ENCODE measurements at regions not wholly inside any gene's neighbourhood (a gene's known extent, or its start where the extent isn't known, plus 50 kb on each side); places are given as distances from the start of the nearest gene placed in this dataset.
"Not testable (repeated sequence)": the region's sequence is repeated elsewhere in the genome, so short reads cannot be mapped to it uniquely, and the experiment has no call there.

- Mint-ChIP-seq H3K4me1 (ENCODE audit: unreplicated experiment) (no peaks in the 10 kb centered on the region), H3K27me3 (ENCODE audit: unreplicated experiment) (peaks cover 7% of the 10 kb centered on the region), H3K4me3 (ENCODE audit: unreplicated experiment) (no peak overlapping the region), H3K9me3 (ENCODE audit: unreplicated experiment) (no peaks in the 10 kb centered on the region), H3K27ac (ENCODE audit: unreplicated experiment) (no peak overlapping the region), H3K36me3 (ENCODE audit: unreplicated experiment) (no peaks in the 10 kb centered on the region)
- TF ChIP-seq, protein P1, sequence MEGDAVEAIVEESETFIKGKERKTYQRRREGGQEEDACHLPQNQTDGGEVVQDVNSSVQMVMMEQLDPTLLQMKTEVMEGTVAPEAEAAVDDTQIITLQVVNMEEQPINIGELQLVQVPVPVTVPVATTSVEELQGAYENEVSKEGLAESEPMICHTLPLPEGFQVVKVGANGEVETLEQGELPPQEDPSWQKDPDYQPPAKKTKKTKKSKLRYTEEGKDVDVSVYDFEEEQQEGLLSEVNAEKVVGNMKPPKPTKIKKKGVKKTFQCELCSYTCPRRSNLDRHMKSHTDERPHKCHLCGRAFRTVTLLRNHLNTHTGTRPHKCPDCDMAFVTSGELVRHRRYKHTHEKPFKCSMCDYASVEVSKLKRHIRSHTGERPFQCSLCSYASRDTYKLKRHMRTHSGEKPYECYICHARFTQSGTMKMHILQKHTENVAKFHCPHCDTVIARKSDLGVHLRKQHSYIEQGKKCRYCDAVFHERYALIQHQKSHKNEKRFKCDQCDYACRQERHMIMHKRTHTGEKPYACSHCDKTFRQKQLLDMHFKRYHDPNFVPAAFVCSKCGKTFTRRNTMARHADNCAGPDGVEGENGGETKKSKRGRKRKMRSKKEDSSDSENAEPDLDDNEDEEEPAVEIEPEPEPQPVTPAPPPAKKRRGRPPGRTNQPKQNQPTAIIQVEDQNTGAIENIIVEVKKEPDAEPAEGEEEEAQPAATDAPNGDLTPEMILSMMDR (IDR thresholded peaks at IDR 0.05) = no peak
- DNase-seq (ENCODE audit: extremely low spot score, unreplicated experiment) = no peak
Measured at GRCh38 chr12:119931402-119931801, 54.3 kb upstream of the CIT start.

DNA sequence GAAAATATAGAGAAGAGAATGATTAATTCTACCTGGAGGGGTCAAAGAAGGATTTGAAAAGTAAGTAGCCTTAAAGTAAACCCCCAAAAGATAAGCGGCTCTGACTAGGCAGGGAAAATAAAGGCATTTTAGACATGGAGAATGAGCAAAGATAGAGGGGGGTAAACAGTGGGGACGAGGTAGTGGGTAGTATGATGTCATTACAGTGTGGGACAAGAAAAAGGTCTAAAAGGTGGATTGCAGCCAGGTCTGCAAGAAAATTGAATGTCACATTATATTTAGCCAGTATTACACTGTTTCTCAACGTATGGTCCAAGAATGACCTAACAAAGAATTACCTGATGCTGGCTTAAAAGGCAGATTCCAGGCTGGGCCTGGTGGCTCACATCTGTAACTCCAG is 55.8 kb upstream of the CIT start:
- Mint-ChIP-seq H3K27ac (ENCODE audit: unreplicated experiment) (no peak overlapping the region), H3K27me3 (ENCODE audit: unreplicated experiment) (peaks cover 7% of the 10 kb centered on the region), H3K4me3 (ENCODE audit: unreplicated experiment) (no peak overlapping the region), H3K4me1 (ENCODE audit: unreplicated experiment) (no peaks in the 10 kb centered on the region), H3K36me3 (ENCODE audit: unreplicated experiment) (no peaks in the 10 kb centered on the region), H3K9me3 (ENCODE audit: unreplicated experiment) (no peaks in the 10 kb centered on the region)
- TF ChIP-seq, protein P1 (IDR thresholded peaks at IDR 0.05) = no peak
- no peak for DNase-seq (ENCODE audit: extremely low spot score, unreplicated experiment)

DNA sequence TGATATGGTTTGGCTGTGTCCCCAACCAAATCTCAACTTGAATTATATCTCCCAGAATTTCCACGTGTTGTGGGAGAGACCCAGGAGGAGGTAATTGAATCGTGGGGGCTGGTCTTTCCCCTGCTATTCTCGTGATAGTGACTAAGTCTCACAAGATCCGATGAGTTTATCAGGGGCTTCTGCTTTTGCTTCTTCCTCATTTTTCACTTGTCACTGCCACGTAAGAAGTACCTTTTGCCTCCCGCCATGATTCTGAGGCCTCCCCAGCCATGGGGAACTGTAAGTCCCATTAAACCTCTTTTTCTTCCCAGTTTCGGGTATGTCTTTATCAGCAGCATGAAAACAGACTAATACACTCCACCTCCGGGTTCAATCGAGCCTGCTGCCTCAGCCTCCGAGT is 54.3 kb upstream of the BICDL1 start:
- H3K9me3 Mint-ChIP-seq (ENCODE audit: unreplicated experiment); H3K27ac Mint-ChIP-seq (ENCODE audit: unreplicated experiment); H3K36me3 Mint-ChIP-seq (ENCODE audit: unreplicated experiment); H3K4me3 Mint-ChIP-seq (ENCODE audit: unreplicated experiment); H3K27me3 Mint-ChIP-seq (ENCODE audit: unreplicated experiment); H3K4me1 Mint-ChIP-seq (ENCODE audit: unreplicated experiment); DNase-seq (ENCODE audit: extremely low spot score, unreplicated experiment): not testable (repeated sequence)

GRCh38 chr12:119936705-119937311 is 52.2 kb upstream of the BICDL1 start:
- Mint-ChIP-seq H3K36me3 (ENCODE audit: unreplicated experiment) (no peaks in the 10 kb centered on the region), H3K4me1 (ENCODE audit: unreplicated experiment) (no peaks in the 10 kb centered on the region), H3K27me3 (ENCODE audit: unreplicated experiment) (peaks cover 7% of the 10 kb centered on the region), H3K27ac (ENCODE audit: unreplicated experiment) (no peak overlapping the region), H3K9me3 (ENCODE audit: unreplicated experiment) (no peaks in the 10 kb centered on the region), H3K4me3 (ENCODE audit: unreplicated experiment) (no peak overlapping the region)
- no peak for DNase-seq (ENCODE audit: extremely low spot score, unreplicated experiment)
- TF ChIP-seq, protein P1 (IDR thresholded peaks at IDR 0.05) = no peak

DNA sequence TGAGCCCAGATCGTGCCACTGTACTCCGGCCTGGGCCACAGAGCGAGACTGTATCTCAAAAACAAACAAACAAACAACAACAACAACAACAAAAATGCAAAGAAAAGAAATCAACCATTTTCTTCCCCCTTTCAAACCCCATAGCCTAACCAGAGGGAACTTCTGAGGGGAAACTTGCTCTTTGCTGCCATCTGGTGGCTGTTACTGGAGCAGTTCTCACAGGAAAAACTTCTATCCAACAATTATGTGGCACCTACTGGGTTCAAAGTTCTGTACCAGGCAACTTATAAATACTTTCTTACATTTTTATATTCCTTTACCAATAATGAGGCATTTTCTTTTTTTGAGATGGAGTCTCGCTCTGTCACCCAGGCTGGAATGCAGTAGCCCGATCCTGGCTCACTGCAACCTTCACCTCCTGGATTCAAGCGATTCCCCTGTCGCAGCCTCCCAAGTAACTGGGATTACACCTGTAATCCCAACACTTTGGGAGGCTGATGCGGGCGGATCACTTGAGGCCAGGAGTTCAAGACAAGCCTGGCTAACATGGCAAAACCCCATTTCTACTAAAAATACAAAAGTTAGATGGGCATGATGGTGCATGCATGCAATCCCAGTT is 50.9 kb upstream of the BICDL1 start:
- Mint-ChIP-seq H3K9me3 (ENCODE audit: unreplicated experiment) (no peaks in the 10 kb centered on the region), H3K4me1 (ENCODE audit: unreplicated experiment) (no peaks in the 10 kb centered on the region), H3K27ac (ENCODE audit: unreplicated experiment) (no peak overlapping the region), H3K4me3 (ENCODE audit: unreplicated experiment) (no peak overlapping the region), H3K36me3 (ENCODE audit: unreplicated experiment) (no peaks in the 10 kb centered on the region), H3K27me3 (ENCODE audit: unreplicated experiment) (peaks cover 7% of the 10 kb centered on the region)
- TF ChIP-seq, protein P1 (IDR thresholded peaks at IDR 0.05) = peak; percentile 85
- DNase-seq (ENCODE audit: extremely low spot score, unreplicated experiment) = no peak

All from osteocyte (in vitro differentiated cells).